Frontal cortex (tissue), 3 donors: ENCODE measurements at regions not wholly inside any gene's neighbourhood (a gene's known extent, or its start where the extent isn't known, plus 50 kb on each side); places are given as distances from the start of the nearest gene placed in this dataset.
"Not testable (repeated sequence)": the region's sequence is repeated elsewhere in the genome, so short reads cannot be mapped to it uniquely, and the experiment has no call there.

Experiments used
- DNase-seq, 2 donors: peaks; one replicate each; pipeline ENCODE4 v3.0.0; 2012; ENCODE audit warnings: low spot score in 2 of 2
- FAIRE-seq: peaks from 2 replicates; lab custom pipeline; 2012; peaks lifted over from hg19 to GRCh38; lab: Jason Lieb, UNC
- donor health status: control.
- donor health status: control.
- donor health status: control.

- DNase-seq (no peak), FAIRE-seq (no peak)
These were observed 149.7 kb upstream of the ZNF366 start for GRCh38 chr5:72656756-72657513.

- FAIRE-seq, result no peak
- no peak for DNase-seq
These were observed 149.1 kb upstream of the ZNF366 start for GRCh38 chr5:72656331-72656730.

GRCh38 chr5:72654231-72654630, 147.0 kb upstream of the ZNF366 start:
- no peak for DNase-seq
- FAIRE-seq, result no peak

- FAIRE-seq (no peak), DNase-seq (no peak)
These were observed 146.4 kb upstream of the ZNF366 start for GRCh38 chr5:72653586-72653985.

- DNase-seq (no peak), FAIRE-seq (no peak)
These were observed 144.6 kb upstream of the ZNF366 start for GRCh38 chr5:72651779-72652178.

GRCh38 chr5:72651109-72651508, 143.9 kb upstream of the ZNF366 start:
- FAIRE-seq (no peak), DNase-seq (no peak)

GRCh38 chr5:72649449-72649848, 142.2 kb upstream of the ZNF366 start:
- FAIRE-seq, result no peak
- DNase-seq, result no peak

GRCh38 chr5:72648480-72648879, 141.3 kb upstream of the ZNF366 start:
- DNase-seq (no peak), FAIRE-seq (no peak)

- no peak for DNase-seq
- no peak for FAIRE-seq
These were observed 140.6 kb upstream of the ZNF366 start for GRCh38 chr5:72647806-72648205.

GRCh38 chr5:72646246-72646866, 139.1 kb upstream of the ZNF366 start:
- DNase-seq (no peak), FAIRE-seq (no peak)

GRCh38 chr5:72645064-72645846, 138.0 kb upstream of the ZNF366 start:
- no peak for DNase-seq
- no peak for FAIRE-seq

GRCh38 chr5:72644296-72644695, 137.1 kb upstream of the ZNF366 start:
- DNase-seq (no peak), FAIRE-seq (no peak)

- FAIRE-seq, result no peak
- no peak for DNase-seq
These were observed 134.0 kb upstream of the ZNF366 start for GRCh38 chr5:72641164-72641563.

GRCh38 chr5:72637058-72637457, 129.8 kb upstream of the ZNF366 start:
- FAIRE-seq (no peak), DNase-seq (no peak)

GRCh38 chr5:72636565-72636964, 129.4 kb upstream of the ZNF366 start:
- DNase-seq, FAIRE-seq: not testable (repeated sequence)

GRCh38 chr5:72634444-72634843, 127.2 kb upstream of the ZNF366 start:
- FAIRE-seq (no peak), DNase-seq (no peak)

- DNase-seq, result no peak
- FAIRE-seq, result no peak
These were observed 126.4 kb upstream of the ZNF366 start for GRCh38 chr5:72633649-72634048.

GRCh38 chr5:72633041-72633445, 125.8 kb upstream of the ZNF366 start:
- DNase-seq (no peak), FAIRE-seq (no peak)

- DNase-seq, result no peak
- no peak for FAIRE-seq
These were observed 123.5 kb upstream of the ZNF366 start for GRCh38 chr5:72630721-72631120.

- FAIRE-seq, result no peak
- DNase-seq, result no peak
These were observed 122.9 kb upstream of the ZNF366 start for GRCh38 chr5:72630081-72630480.

- FAIRE-seq (no peak), DNase-seq (no peak)
These were observed 121.7 kb upstream of the ZNF366 start for GRCh38 chr5:72628771-72629371.
